ENCODE measurements at regions not wholly inside any gene's neighbourhood (a gene's known extent, or its start where the extent isn't known, plus 50 kb on each side); places are given as distances from the start of the nearest gene placed in this dataset.

DNA sequence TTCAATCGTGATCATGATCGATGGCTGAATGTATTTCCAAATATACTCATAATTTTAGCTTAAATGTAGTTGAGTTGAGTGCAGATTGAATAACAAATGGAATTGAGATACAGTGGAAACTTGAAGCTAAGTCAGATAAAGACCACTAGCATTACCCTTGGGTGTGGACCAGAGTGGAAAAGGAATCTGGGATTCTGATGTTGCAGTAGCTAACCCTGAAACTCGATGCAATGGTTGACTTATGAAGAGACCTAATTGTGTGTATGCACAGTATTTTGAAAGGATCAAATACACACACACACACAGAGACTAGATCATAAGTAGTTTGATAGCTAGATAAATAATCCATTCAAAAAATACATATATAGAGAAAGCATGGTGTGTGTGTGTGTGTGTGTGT, 135.8 kb downstream of the RXFP2 start:
- H3K27ac ChIP-seq (ENCODE audit: low read depth, low read length): no peak overlapping the region
- H3K9me3 ChIP-seq (ENCODE audit: control insufficient read depth, insufficient read depth, low read length): no peaks in the 10 kb centered on the region
- H3K27me3 ChIP-seq (ENCODE audit: control insufficient read depth, insufficient read depth, low read length): peaks cover 4% of the 10 kb centered on the region
- no peak for DNase-seq (ENCODE audit: low read depth, low spot score)
- no peak overlapping the region for H3K4me3 ChIP-seq (ENCODE audit: low read depth, low read length)
- TF ChIP-seq, protein P1, sequence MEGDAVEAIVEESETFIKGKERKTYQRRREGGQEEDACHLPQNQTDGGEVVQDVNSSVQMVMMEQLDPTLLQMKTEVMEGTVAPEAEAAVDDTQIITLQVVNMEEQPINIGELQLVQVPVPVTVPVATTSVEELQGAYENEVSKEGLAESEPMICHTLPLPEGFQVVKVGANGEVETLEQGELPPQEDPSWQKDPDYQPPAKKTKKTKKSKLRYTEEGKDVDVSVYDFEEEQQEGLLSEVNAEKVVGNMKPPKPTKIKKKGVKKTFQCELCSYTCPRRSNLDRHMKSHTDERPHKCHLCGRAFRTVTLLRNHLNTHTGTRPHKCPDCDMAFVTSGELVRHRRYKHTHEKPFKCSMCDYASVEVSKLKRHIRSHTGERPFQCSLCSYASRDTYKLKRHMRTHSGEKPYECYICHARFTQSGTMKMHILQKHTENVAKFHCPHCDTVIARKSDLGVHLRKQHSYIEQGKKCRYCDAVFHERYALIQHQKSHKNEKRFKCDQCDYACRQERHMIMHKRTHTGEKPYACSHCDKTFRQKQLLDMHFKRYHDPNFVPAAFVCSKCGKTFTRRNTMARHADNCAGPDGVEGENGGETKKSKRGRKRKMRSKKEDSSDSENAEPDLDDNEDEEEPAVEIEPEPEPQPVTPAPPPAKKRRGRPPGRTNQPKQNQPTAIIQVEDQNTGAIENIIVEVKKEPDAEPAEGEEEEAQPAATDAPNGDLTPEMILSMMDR (IDR thresholded peaks at IDR 0.05; ENCODE audit: low read depth, low read length): no peak
- ChIA-PET CTCF (no interaction called here), POLR2A (interaction anchor here (0.6 kb wide), 2 partner anchors 15 to 338 kb away, joined by 3 to 6 read pairs; no protein-coding TSS in a partner anchor)

DNA sequence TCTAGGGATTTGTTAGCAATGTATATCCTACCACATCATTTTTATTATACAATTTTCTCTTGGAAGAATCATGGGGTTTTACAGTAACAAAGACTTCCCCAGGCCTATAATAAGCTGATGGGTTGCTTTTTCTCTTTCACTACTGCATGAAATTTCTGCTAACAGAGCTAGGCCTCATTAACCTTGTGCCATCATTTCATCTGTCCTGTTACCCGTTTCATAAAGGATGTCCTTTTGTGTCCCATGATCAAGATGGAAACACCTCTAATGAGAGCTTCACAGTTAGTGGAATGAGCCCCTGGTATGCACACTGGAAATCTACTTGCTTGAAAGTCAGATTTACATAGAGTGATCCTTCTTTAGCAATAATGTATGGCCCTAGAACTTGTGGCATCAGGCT, 138.7 kb downstream of the RXFP2 start:
- H3K27ac ChIP-seq (ENCODE audit: low read depth, low read length): no peak overlapping the region
- TF ChIP-seq, protein P1 (IDR thresholded peaks at IDR 0.05; ENCODE audit: low read depth, low read length): no peak
- H3K9me3 ChIP-seq (ENCODE audit: control insufficient read depth, insufficient read depth, low read length): no peaks in the 10 kb centered on the region
- no peak overlapping the region for H3K4me3 ChIP-seq (ENCODE audit: low read depth, low read length)
- ChIA-PET POLR2A (no interaction called here), CTCF (no interaction called here)
- H3K27me3 ChIP-seq (ENCODE audit: control insufficient read depth, insufficient read depth, low read length): peaks cover 4% of the 10 kb centered on the region
- no peak for DNase-seq (ENCODE audit: low read depth, low spot score)

GRCh38 chr13:31878495-31878894, 139.2 kb downstream of the RXFP2 start:
- H3K27me3 ChIP-seq (ENCODE audit: control insufficient read depth, insufficient read depth, low read length): peaks cover 4% of the 10 kb centered on the region
- H3K27ac ChIP-seq (ENCODE audit: low read depth, low read length): no peak overlapping the region
- CTCF ChIA-PET: no interaction called here
- TF ChIP-seq, protein P1 (IDR thresholded peaks at IDR 0.05; ENCODE audit: low read depth, low read length): no peak
- H3K4me3 ChIP-seq (ENCODE audit: low read depth, low read length): no peak overlapping the region
- no peak for DNase-seq (ENCODE audit: low read depth, low spot score)
- no peaks in the 10 kb centered on the region for H3K9me3 ChIP-seq (ENCODE audit: control insufficient read depth, insufficient read depth, low read length)
- POLR2A ChIA-PET: no interaction called here

DNA sequence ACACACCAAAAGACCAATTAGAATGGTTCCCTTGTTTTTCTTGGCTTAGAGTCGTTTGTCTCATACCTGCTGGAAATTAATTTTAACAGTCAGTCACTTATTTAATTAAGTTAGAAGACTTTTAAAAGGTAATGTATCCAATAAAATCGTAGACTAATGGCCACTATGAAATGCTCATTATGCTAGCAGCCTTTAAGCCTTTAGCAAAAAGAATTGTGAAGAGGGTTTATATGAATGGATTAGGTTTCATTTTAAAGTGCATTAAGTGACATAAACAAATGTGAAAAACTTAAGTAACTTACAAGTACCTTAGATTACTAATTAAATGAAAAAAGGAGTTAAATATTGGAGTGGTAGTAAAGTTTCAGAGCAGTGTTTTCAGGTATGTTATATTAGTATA, 139.6 kb downstream of the RXFP2 start:
- no peak for DNase-seq (ENCODE audit: low read depth, low spot score)
- CTCF ChIA-PET: interaction anchor here (0.9 kb wide), 1 partner anchor 707 kb away, joined by 5 read pairs; the partner anchor contains the start of gene PDS5B
- TF ChIP-seq, protein P1 (IDR thresholded peaks at IDR 0.05; ENCODE audit: low read depth, low read length): no peak
- POLR2A ChIA-PET: no interaction called here
- no peak overlapping the region for H3K4me3 ChIP-seq (ENCODE audit: low read depth, low read length)
- no peaks in the 10 kb centered on the region for H3K9me3 ChIP-seq (ENCODE audit: control insufficient read depth, insufficient read depth, low read length)
- H3K27ac ChIP-seq (ENCODE audit: low read depth, low read length): no peak overlapping the region
- H3K27me3 ChIP-seq (ENCODE audit: control insufficient read depth, insufficient read depth, low read length): peaks cover 4% of the 10 kb centered on the region

DNA sequence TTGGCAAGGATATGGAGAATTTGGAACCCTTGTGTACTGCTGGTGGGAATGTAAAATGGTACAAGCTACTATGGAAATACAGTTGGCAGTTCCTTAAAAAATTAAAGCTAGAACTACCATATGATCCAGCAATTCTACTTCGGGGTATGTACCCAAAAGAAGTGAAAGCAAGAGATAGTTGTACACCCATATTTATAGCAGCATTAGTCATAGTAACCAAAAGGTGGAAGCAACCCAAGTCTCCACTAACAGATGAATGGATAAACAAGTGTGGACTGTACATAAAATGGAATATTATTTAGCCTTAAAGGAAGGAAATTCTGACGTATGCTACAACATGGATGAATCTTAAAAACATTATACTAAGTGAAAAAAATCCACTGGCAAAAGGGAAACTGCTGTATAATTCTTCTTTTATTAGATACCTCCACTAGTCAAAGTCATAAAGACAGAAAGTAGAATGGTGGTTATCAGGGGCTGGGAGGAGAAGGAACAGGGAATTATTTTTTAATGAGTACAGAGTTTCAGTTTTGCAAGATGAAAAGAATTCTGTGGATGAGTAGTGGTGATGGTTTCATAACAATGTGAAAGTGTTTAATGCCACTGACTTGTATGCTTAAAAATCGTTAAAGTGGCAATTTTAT, 141.6 kb downstream of the RXFP2 start:
- Histone ChIP-seq H3K9me3 (ENCODE audit: control insufficient read depth, insufficient read depth, low read length) (no peaks in the 10 kb centered on the region), H3K27ac (ENCODE audit: low read depth, low read length) (no peak overlapping the region), H3K27me3 (ENCODE audit: control insufficient read depth, insufficient read depth, low read length) (peaks cover 4% of the 10 kb centered on the region), H3K4me3 (ENCODE audit: low read depth, low read length) (no peak overlapping the region)
- no peak for DNase-seq (ENCODE audit: low read depth, low spot score)
- CTCF ChIA-PET: no interaction called here
- TF ChIP-seq, protein P1 (IDR thresholded peaks at IDR 0.05; ENCODE audit: low read depth, low read length): no peak
- POLR2A ChIA-PET: no interaction called here
